ENCODE measurements at regions not wholly inside any gene's neighbourhood (a gene's known extent, or its start where the extent isn't known, plus 50 kb on each side); places are given as distances from the start of the nearest gene placed in this dataset.
"Not testable (repeated sequence)": the region's sequence is repeated elsewhere in the genome, so short reads cannot be mapped to it uniquely, and the experiment has no call there.

DNA sequence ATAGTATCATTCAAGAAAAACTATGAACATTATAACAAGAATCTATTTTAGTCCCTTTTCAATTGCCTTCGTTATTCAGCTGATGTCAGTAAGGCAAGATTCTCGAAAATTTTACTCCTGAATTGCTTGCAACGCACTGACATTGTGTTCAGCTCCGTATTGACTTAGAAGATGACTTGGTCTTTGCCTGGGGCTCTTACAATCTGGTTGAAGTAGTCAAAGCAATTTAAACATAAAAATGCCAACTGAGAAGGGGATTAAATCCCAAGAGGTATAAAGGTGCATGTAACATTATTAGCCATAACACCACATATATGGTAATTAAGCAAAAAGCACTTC is 507.1 kb downstream of the CENPC start:
- DNase-seq (ENCODE audit: low spot score): no peak

DNA sequence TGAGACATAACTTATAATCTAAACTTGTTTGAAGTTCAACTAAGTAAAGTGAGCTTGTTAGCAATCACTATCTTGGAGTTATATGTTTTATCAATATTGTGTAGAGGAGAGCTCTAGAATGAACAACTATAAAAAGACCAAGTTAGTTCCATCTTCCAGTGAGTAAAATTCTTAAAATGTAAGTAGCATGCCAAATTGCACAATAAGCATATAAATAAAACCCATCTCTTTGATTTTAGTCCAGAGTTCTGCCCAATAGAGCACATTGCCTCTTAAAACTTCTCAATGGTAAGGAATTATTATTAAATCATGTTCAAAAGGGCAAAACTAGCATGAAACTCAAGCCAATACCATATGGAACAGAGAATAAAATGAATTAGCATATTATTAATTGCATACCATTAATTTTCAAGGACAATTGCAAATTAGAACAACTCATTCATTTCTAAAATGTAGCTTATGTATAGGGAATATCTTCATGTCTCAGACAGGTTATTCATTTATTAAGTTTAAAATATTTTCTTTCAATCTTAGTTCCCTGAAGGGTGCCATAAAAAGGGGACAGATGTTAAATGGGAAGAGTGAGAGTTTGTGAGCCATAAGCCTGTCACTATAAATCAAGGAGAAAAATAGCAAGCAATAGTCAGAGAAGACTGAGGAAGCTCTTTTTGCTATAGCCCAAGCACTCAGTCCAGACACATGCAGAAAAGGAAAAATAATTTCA is 507.6 kb downstream of the CENPC start:
- DNase-seq (ENCODE audit: low spot score): no peak

DNA sequence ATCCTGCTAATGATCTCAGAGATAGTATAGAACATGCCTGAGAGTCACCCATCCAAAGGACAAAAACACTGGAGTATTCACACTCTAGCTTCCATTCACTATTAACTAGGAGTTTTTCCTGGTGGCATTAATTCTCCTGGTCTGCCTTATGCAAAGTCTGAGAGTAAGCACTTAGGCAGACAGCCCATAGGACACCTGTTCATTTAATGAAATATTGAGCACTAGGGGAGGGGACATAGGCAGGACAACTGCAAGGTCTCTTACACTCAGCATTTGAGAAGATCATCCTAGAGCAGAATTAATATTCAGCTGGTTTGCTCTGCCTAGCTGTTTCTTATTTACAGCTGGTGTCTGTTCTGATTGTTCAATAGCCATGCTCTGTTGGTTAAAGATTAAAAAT is 508.5 kb downstream of the CENPC start:
- DNase-seq (ENCODE audit: low spot score): no peak

DNA sequence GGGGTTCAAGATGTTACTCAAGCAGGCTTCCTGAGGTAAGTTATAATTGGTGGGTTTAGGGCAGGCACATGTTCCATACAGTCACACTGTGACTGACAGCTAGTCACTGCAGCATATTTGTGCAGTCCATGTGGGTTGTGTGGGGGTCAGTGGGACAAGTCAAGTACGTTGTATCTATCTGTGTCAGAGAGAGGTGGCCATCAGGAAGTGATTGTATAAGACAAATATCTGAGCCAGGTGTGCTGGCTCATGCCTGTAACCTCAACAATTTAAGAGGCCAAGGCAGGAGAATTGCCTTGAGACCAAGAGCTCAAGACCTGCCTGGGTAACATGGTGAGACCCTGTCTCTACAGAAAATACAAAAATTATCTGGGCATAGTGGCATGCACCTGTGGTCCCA is 509.3 kb downstream of the CENPC start:
- DNase-seq (ENCODE audit: low spot score): no peak

DNA sequence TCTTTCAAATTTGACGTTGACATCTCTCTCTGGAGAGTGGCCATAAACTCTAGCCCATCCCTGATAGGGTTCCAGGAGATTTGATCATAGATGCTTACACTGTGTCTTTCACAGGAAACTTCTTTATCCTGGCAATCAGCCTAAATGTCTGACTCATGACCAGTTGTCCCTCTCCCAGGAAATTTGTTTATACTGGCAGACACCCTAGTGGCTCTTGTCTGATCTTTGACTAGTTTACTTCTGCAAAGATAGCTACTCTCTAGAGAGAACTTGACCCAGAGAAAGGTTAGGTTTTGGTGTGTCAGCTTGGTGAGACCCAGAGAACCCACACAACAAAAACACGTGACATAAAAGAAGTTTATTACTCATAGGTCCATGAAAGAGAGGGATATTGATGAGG is 509.8 kb downstream of the CENPC start:
- DNase-seq (ENCODE audit: low spot score): no peak

DNA sequence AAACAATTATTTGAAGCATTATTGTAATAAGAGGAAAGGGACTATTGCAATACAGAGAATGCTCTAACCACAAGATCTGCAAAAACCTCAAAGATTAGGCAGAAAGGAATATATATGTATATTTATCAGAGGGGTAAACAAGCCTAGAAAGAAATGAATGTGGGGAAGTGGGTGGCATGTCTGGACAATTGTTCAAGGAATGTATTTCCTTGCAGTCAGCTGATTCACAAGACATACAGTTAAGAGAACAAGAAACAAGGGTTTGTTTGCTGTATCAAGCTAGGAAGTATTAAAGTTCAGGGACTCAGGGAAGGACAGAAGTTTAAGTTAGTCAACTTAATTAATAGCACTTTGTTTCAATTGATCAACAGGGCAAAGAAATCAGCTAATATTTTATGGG is 514.7 kb downstream of the CENPC start:
- DNase-seq (ENCODE audit: low spot score): no peak

DNA sequence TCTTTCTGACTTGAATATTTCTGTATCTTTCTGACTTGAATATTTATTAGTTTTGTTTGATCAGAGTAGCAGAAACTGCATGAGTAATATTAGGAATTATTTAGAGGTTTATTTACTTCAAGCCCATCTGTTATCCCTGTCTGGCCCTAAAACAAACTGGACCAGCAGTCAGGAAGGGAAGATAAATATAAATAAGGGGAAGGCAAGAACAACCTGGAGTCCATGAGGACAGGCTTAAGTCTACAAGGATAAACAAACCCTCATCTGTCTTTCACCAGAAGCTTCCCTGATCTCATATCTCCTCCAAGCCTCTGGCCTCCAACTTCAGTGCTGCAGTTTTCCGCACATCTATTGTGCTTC is 524.9 kb downstream of the CENPC start:
- DNase-seq (ENCODE audit: low spot score): no peak

DNA sequence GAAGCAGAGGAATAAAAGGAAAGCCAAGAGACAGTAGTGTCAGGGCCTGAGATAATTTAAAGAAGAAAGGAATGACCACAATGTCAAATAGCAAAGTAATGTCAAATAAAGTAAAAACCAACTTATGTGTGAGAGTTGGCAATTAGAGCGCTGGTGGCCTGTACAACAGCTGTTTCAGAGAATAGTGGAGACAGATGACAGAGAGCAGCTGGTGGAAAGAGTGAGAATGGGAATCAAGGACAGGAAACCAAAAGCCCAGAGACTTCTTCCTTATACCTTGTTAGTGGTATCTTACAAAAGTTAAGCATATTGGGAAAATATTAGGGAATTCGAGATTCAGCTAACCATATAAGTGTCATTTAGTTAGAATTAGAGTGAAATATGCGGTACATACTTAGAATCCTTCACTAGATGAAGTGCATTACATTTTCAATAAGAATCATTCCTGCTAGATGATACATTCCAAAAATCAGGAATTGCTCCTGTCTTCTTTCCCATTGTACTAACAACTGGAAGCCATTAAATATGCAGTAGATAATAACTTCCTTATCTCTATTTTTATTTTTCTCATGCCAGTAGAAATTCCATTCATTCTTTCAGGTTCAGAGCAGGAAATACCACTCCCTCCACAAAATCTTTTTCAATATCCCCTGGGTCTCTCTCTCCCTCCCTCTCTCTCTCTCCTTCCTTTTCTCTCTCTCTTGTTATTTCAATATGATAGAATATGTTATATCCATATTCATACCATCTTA is 525.4 kb downstream of the CENPC start:
- no peak for DNase-seq (ENCODE audit: low spot score)

DNA sequence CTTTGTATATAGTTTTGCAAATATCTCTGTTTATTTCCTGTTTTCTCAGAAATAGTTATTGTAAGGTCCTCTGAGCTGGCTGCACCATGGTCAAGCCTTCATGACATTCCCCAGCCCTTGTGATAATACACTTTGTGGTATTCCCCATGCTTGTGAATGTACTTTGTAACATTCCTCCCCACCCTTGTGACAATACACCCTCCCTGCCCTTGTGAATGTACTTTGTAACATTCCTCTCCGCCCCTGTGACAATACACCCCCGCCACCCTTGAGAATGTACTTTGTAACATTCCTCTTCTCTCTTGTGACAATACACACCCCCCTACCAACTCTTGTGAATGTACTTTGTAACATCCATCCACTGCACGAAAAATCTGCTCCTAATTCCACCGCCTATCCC is 530.7 kb downstream of the CENPC start:
- no peak for DNase-seq (ENCODE audit: low spot score)

DNA sequence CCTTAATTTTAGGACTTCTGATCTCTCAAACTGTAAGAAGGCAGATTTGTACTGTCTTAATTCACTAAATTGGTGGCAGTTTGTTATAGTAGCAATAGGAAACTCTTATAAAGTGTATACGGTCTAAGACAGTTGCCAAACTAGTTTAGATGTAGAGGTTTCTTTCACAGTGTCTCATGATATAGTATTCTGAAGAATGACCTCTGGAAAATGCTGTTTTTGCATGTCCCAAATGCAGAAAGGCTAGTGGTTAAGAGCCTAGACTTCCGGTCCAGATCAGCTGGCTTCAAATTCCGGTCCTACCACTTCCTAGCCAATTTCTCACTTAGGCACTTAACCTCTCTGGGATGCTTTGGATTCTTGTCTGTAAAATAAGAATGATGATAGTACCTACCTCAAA is 538.5 kb downstream of the CENPC start:
- no peak for DNase-seq (ENCODE audit: low spot score)

DNA sequence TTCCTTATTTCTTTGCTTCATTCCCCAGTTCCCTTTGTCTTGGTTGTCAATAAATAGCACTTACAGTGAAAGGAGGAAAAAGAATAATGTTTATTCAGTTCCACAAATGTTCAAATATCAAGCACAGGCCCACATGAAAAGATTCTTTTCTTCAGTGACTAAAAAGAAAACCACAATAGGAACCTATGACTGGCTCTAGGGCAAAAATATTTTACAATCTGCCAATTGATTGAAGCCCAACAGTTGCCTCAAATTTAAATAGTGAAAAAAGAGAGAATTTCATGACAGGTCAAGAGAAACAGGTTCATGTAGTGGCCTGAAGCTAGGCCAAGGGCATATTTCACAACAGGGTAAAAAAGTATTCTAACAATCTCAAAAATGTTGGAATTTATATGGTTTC is 553.8 kb downstream of the CENPC start:
- DNase-seq (ENCODE audit: low spot score): no peak

DNA sequence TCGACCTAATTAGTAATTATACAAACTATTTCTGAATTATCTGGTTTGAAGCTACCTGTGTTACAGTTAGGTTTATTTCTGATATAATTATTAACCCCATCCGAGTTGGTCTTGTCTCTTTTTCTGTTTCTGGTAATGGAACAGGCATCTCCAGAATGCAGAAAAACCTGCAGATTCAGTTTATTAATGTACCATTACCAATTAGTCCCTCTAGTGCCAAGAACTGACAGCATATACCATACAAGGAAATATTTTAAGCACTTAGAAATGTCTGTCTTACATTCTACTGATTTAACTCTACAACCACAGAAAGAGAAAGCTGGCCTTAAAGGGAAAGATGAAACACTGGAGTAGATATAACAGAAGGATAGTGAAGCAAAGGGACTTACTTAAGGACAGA is 570.6 kb downstream of the CENPC start:
- no peak for DNase-seq (ENCODE audit: low spot score)

DNA sequence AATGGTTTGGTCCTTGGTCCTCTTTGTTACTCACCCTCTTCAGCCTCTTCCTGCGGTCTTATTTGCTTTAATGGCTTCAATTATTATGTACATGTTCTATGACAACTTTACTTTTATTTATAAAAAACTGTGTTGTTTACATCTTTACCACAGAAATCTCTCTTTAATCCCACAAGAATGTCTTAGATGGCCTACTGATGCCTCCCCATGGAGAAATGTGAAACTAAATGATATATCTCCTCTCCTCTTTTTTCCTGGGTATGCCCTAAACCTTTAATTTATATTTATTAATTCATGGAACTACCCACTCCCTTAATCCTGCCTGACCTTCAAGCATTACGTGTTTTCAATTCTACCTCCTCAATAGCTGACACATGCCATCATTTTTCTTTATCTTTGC is 573.2 kb downstream of the CENPC start:
- DNase-seq (ENCODE audit: low spot score): no peak

DNA sequence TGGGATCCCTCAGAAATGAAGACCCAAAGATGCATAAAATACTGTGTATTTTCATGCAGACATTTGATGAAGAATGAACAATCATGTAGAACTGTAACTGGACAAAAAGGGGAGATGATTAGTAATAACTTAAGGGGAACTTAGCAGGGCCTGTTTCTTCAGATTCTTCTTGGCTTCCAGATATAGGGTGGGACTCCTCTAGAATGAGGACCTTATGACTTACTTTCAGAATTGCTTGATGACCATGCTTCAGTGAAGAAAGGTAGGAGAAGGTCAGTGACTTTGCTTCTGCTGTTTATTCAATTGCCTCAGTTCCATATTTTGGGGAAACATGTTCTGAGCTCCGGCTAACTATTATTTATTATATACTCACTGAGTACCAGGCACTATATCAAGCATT is 580.8 kb downstream of the CENPC start:
- no peak for DNase-seq (ENCODE audit: low spot score)

DNA sequence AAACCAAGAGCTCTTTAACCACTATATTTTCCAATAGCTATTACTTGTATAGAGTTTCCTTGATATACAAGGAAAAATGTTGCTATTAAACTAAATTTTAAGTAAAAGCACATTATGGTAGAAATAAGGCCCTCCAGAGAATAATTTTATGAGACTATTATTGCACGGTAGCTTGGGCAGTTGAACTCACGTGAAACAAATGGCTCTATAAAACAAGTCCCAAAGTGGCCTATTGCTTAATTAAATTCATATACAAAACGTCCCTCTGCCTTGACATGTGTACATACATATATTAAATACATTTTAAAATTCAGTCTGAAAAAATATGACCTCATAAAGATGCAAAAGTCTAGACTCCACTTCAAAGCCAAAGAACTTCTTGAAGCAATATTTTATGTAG is 582.2 kb downstream of the CENPC start:
- DNase-seq (ENCODE audit: low spot score): no peak

DNA sequence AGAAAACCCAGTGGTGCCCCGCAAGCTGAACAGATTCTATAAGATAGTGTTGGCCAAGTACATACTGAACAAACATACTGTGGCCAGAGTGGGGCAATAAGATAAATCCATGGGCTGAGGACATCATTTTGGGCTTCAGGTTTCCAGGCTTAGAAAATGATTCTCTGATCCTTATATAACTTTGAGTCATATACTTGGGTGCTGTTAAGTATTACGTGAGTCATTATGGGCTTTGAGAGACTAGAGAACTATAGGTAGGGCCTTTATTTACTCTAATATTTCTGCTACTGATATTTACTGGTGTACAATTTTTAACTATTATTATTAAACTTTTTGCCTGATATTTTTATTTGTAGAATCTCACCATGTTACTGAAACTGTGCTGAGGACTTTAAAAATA is 586.1 kb downstream of the CENPC start:
- DNase-seq (ENCODE audit: low spot score): no peak

DNA sequence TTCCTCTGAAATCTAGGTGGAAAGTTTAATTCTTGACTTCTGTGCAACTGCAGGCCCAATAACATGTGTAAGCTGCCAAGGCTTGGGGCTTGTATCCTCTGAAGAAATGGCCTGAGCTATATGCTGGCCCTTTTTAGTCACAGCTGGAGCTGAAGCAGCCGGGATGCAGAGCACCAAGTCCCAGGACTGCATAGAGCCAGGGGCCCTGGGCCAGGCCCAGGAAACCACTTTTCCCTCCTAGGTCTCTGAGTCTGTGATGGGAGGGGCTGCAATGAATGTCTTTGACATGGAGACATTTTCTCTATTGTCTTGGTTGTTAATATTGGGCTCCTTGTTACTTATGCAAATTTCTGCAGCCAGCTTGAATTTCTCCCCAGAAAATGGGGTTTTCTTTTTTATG is 588.5 kb downstream of the CENPC start:
- no peak for DNase-seq (ENCODE audit: low spot score)

DNA sequence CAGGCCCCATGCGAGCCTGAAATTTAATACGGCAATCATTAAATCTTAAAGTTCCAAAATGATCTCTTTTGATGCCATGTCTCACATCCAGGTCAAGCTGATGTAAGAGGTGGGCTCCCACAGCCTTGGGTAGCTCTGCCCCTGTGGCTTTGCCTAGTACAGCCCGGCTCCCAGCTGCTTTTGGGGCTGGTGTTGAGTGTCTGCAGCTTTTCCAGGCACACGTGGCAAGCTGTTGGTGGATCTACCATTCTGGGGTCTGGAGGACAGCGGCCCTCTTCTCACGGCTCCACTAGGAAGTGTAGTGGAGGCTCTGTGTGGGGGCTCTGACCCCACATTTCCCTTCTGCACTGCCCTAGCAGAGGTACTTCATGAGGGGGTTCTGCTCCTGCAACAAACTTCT is 588.9 kb downstream of the CENPC start:
- DNase-seq (ENCODE audit: low spot score): no peak

DNA sequence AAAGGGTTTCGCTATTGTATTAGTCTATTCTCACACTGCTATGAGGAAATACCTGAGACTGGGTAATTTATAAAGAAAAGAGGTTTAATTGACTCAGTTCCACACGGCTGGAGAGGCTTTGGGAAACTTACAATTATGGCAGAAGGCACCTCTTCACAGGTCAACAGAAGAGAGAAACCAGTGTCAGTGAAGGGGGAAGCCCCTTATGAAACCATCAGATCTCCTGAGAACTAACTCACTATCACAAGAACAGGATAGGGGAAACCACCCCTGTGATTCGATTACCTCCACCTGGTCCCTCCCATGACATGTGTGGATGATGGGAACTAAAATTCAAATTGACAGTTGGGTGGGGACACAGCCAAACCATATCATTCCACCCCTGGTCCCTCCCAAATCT is 589.5 kb downstream of the CENPC start:
- DNase-seq (ENCODE audit: low spot score): no peak

DNA sequence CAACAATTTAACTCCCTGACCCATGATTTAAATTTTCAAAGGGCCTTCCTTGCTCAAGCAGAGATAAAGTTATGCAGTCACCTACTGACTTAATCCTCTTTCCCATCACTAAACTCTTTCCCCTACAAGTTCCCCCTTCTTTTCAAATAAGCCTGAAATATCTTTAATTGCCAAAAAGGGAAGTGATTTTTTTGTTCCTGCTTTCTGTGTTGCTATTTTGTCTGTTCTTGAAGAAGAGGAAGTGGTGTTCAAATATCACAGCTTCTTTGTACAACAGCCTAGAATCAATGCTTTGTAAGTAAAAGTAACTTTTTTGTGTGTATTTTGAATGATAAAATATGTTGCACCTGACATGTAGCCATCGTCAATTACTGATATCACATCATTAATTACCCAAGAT is 595.9 kb downstream of the CENPC start:
- DNase-seq (ENCODE audit: low spot score): peak; percentile 32

DNA sequence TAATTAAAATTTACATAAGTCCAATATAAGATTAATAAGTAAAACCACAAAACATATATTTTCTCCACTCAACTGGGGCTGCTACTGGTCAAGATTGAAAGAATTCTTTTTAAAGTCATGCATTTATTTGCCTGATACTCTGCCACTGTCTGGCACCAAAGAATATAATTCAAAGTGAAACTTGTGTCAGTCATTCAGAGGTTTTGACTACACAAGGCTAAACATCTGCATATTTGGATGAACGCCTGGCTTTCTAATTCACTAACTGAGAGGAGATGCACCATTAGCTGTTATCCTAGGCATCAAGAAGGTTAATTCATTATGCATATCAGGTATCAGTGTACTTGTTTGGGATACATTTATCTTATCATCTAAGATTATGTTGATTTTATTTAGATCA is 598.5 kb downstream of the CENPC start:
- no peak for DNase-seq (ENCODE audit: low spot score)

DNA sequence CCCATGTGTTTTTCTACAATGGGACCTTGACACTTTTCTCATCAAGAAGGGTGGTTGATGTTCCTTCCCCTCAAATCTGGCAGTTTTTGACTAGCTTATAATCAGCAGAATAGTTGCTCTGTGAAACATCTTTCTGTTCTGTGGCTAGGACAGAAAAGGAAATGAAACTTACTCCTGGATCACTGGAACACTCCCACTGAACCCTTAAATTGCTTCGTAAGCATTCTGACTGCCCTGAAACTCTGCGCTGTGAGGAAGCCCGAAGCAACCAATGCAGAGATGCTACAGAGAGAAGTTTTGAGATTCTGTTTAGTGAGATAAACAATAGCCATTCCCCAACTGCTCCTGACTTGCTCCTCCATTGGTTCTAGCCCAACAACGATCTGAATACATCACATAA is 602.2 kb downstream of the CENPC start:
- no peak for DNase-seq (ENCODE audit: low spot score)

DNA sequence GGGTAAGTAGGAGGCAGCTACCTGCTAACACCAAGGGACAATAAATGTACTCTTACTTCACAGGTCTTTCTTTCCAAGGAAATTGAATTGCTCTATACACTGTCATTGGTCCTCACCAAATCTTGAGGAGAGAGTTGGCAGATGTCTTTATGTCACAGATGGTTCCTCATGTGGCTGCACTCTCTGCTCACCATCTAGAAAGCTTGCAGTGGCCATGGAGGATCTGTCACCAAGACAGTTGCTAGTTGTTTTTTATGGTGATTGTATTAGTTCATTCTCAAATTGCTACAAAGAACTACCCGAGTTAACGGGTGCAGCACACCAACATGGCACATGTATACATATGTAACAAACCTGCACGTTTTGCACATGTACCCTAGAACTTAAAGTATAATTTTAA is 613.3 kb downstream of the CENPC start:
- not testable (repeated sequence) for DNase-seq (ENCODE audit: low spot score)

DNA sequence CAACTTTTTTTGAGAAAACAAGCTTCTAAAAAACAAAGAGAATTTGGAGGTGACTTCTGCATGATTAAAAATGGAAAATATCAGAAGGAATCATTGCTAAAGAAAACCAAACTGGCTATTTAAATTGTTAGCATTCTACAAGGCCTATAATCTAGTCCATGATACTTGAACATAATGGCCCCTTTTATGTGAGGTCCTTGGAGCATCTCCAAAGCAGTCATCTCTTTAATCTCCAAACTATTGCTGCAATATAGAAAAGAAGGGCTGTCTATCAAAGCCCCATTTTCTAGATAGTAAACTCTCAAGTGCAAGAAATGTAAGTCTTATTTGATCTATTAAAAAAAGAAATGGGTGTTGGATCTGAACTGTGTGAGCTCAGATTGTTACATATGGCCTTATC is 615.1 kb downstream of the CENPC start:
- DNase-seq (ENCODE audit: low spot score): no peak
